ENCODE measurements at regions not wholly inside any gene's neighbourhood (a gene's known extent, or its start where the extent isn't known, plus 50 kb on each side); places are given as distances from the start of the nearest gene placed in this dataset.

DNA sequence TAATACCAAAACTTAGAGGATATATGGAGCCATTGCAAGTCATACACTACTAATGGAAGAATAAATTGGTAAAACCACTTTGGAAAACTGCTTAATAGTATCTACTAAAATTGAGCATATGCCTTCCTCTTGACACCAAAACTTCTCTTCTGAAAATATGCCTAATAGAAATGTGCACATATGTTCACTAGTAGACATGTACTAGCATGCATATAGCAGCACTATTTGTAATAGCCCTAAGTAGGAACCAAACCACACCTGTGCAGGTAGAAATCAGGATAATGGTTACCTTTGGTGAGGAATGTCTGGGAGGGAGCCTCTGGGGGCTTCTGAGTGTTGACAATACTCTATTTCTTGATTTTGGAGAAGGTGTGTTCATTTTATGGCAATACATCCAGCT, 424.8 kb upstream of the BTBD3 start:
- ATAC-seq (no peak), DNase-seq (ENCODE audit: low read depth, low spot score) (no peak)
- Histone ChIP-seq H3K4me1 (ENCODE audit: control insufficient read depth, insufficient read depth, low read length) (no peaks in the 10 kb centered on the region), H3K9me3 (ENCODE audit: control insufficient read depth, insufficient read depth, low read depth, low read length) (no peaks in the 10 kb centered on the region), H3K27ac (ENCODE audit: low read length) (no peak overlapping the region), H3K27me3 (ENCODE audit: control insufficient read depth, insufficient read depth, low read length) (no peaks in the 10 kb centered on the region), H3K36me3 (ENCODE audit: control insufficient read depth, insufficient read depth, low read length) (no peaks in the 10 kb centered on the region), H3K4me3 (ENCODE audit: low read depth in 2 of 2, low read length in 2 of 2) (no peak overlapping the region)
- TF ChIP-seq, protein P1, sequence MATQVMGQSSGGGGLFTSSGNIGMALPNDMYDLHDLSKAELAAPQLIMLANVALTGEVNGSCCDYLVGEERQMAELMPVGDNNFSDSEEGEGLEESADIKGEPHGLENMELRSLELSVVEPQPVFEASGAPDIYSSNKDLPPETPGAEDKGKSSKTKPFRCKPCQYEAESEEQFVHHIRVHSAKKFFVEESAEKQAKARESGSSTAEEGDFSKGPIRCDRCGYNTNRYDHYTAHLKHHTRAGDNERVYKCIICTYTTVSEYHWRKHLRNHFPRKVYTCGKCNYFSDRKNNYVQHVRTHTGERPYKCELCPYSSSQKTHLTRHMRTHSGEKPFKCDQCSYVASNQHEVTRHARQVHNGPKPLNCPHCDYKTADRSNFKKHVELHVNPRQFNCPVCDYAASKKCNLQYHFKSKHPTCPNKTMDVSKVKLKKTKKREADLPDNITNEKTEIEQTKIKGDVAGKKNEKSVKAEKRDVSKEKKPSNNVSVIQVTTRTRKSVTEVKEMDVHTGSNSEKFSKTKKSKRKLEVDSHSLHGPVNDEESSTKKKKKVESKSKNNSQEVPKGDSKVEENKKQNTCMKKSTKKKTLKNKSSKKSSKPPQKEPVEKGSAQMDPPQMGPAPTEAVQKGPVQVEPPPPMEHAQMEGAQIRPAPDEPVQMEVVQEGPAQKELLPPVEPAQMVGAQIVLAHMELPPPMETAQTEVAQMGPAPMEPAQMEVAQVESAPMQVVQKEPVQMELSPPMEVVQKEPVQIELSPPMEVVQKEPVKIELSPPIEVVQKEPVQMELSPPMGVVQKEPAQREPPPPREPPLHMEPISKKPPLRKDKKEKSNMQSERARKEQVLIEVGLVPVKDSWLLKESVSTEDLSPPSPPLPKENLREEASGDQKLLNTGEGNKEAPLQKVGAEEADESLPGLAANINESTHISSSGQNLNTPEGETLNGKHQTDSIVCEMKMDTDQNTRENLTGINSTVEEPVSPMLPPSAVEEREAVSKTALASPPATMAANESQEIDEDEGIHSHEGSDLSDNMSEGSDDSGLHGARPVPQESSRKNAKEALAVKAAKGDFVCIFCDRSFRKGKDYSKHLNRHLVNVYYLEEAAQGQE (IDR thresholded peaks at IDR 0.05; ENCODE audit: insufficient read depth in 1 of 2, low read depth in 2 of 2, low read length in 1 of 2) = no peak
- TF ChIP-seq SIN3A (IDR thresholded peaks at IDR 0.05; ENCODE audit: borderline replicate concordance, insufficient read depth, low read depth, low read length) (no peak), POLR2AphosphoS5 (IDR thresholded peaks at IDR 0.05; ENCODE audit: low read depth, low read length) (no peak), TCF7L2 (IDR thresholded peaks at IDR 0.05; ENCODE audit: low read depth, low read length) (no peak)
- TF ChIP-seq, protein P2, sequence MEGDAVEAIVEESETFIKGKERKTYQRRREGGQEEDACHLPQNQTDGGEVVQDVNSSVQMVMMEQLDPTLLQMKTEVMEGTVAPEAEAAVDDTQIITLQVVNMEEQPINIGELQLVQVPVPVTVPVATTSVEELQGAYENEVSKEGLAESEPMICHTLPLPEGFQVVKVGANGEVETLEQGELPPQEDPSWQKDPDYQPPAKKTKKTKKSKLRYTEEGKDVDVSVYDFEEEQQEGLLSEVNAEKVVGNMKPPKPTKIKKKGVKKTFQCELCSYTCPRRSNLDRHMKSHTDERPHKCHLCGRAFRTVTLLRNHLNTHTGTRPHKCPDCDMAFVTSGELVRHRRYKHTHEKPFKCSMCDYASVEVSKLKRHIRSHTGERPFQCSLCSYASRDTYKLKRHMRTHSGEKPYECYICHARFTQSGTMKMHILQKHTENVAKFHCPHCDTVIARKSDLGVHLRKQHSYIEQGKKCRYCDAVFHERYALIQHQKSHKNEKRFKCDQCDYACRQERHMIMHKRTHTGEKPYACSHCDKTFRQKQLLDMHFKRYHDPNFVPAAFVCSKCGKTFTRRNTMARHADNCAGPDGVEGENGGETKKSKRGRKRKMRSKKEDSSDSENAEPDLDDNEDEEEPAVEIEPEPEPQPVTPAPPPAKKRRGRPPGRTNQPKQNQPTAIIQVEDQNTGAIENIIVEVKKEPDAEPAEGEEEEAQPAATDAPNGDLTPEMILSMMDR (IDR thresholded peaks at IDR 0.05) = no peak
- intact Hi-C loops (cut with micrococcal nuclease; ENCODE audit: unreplicated experiment) = no loop called here
- BruUV-seq (replicated peaks) = no TSS peak
- ChIA-PET POLR2A (no interaction called here), CTCF (no interaction called here)
- in situ Hi-C loops (cut with HindIII; ENCODE audit: low pct_unique_long_range_greater_than_20kb, low sequenced_read_pairs) = no loop called here

DNA sequence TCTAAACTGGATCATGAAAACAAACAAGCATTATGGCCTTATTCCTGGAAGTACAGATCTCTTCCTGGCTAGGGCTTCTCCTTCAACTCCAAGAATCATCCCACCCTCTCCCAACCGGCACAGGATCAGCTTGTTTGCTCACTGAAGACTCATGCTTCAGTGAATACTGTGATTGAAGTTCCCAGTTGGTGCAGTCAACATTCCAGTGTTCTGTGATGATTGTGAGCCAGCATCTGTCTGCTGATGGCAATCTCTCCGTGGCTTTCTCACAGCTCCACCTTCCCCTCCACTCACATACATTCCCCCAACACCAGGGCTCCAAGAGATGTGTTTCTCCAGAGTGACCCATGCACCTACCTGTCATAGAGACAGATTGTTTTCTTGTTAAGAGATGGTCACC, 421.3 kb upstream of the BTBD3 start:
- CTCF ChIA-PET = no interaction called here
- ATAC-seq (no peak; the same call in 1 of the 2 replicates), DNase-seq (ENCODE audit: low read depth, low spot score) (no peak)
- Histone ChIP-seq H3K9me3 (ENCODE audit: control insufficient read depth, insufficient read depth, low read depth, low read length) (no peaks in the 10 kb centered on the region), H3K4me1 (ENCODE audit: control insufficient read depth, insufficient read depth, low read length) (no peaks in the 10 kb centered on the region), H3K27ac (ENCODE audit: low read length) (no peak overlapping the region), H3K27me3 (ENCODE audit: control insufficient read depth, insufficient read depth, low read length) (no peaks in the 10 kb centered on the region), H3K4me3 (ENCODE audit: low read depth in 2 of 2, low read length in 2 of 2) (no peak overlapping the region), H3K36me3 (ENCODE audit: control insufficient read depth, insufficient read depth, low read length) (no peaks in the 10 kb centered on the region)
- intact Hi-C loops (cut with micrococcal nuclease; ENCODE audit: unreplicated experiment) = no loop called here
- POLR2A ChIA-PET = interaction anchor here (0.6 kb wide), 1 partner anchor 53 kb away, joined by 3 read pairs; no protein-coding TSS in a partner anchor
- TF ChIP-seq POLR2AphosphoS5 (IDR thresholded peaks at IDR 0.05; ENCODE audit: low read depth, low read length) = no peak
- TF ChIP-seq, protein P1 (IDR thresholded peaks at IDR 0.05; ENCODE audit: insufficient read depth in 1 of 2, low read depth in 2 of 2, low read length in 1 of 2) = no peak
- no peak for TF ChIP-seq TCF7L2 (IDR thresholded peaks at IDR 0.05; ENCODE audit: low read depth, low read length)
- TF ChIP-seq, protein P2 (IDR thresholded peaks at IDR 0.05) = no peak
- TF ChIP-seq SIN3A (IDR thresholded peaks at IDR 0.05; ENCODE audit: borderline replicate concordance, insufficient read depth, low read depth, low read length) = no peak
- in situ Hi-C loops (cut with HindIII; ENCODE audit: low pct_unique_long_range_greater_than_20kb, low sequenced_read_pairs) = no loop called here
- no TSS peak for BruUV-seq (replicated peaks)

All from Panc1 (cell line).